HG02852 (cell line): ENCODE measurements at regions not wholly inside any gene's neighbourhood (a gene's known extent, or its start where the extent isn't known, plus 50 kb on each side); places are given as distances from the start of the nearest gene placed in this dataset.

Experiments
- ATAC-seq: cut with Tn5 transposase; IDR thresholded peaks from one replicate; pipeline ENCODE4 v1.9.1; 2021; ENCODE audit warnings: mild to moderate bottlenecking, moderate library complexity; ENCODE audit not compliant: unreplicated experiment

GRCh38 chr13:50685956-50686355 lies 157.5 kb downstream of the DLEU7 start:
- no peak for ATAC-seq

GRCh38 chr13:50686551-50686950 lies 156.9 kb downstream of the DLEU7 start:
- peak; percentile 56 for ATAC-seq

- no peak for ATAC-seq
These were observed 155.9 kb downstream of the DLEU7 start for GRCh38 chr13:50687545-50687944.

GRCh38 chr13:50690006-50690405 lies 153.5 kb downstream of the DLEU7 start:
- no peak for ATAC-seq

GRCh38 chr13:50691176-50691680 lies 152.3 kb downstream of the DLEU7 start:
- no peak for ATAC-seq

GRCh38 chr13:50691681-50692263 lies 151.7 kb downstream of the DLEU7 start:
- ATAC-seq, result no peak

- no peak for ATAC-seq
These were observed 151.0 kb downstream of the DLEU7 start for GRCh38 chr13:50692396-50692915.

GRCh38 chr13:50693727-50694126 lies 149.8 kb downstream of the DLEU7 start:
- ATAC-seq, result no peak

- ATAC-seq, result no peak
These were observed 145.5 kb downstream of the DLEU7 start for GRCh38 chr13:50697746-50698539.

GRCh38 chr13:50699874-50700663 lies 143.4 kb downstream of the DLEU7 start:
- ATAC-seq, result no peak

- ATAC-seq, result no peak
These were observed 142.7 kb downstream of the DLEU7 start for GRCh38 chr13:50700664-50701305.

- ATAC-seq, result no peak
These were observed 142.0 kb downstream of the DLEU7 start for GRCh38 chr13:50701469-50701868.

GRCh38 chr13:50706505-50706904 lies 137.0 kb downstream of the DLEU7 start:
- no peak for ATAC-seq

GRCh38 chr13:50707628-50708027 lies 135.9 kb downstream of the DLEU7 start:
- no peak for ATAC-seq

- ATAC-seq, result no peak
These were observed 135.0 kb downstream of the DLEU7 start for GRCh38 chr13:50708461-50708860.

GRCh38 chr13:50709058-50709457 lies 134.4 kb downstream of the DLEU7 start:
- no peak for ATAC-seq

GRCh38 chr13:50711131-50711815 lies 132.2 kb downstream of the DLEU7 start:
- no peak for ATAC-seq

GRCh38 chr13:50711996-50712395 lies 131.5 kb downstream of the DLEU7 start:
- ATAC-seq, result no peak

- no peak for ATAC-seq
These were observed 131.0 kb downstream of the DLEU7 start for GRCh38 chr13:50712456-50712855.

- ATAC-seq, result no peak
These were observed 130.6 kb downstream of the DLEU7 start for GRCh38 chr13:50712881-50713280.
